ENCODE measurements at regions not wholly inside any gene's neighbourhood (a gene's known extent, or its start where the extent isn't known, plus 50 kb on each side); places are given as distances from the start of the nearest gene placed in this dataset.

DNA sequence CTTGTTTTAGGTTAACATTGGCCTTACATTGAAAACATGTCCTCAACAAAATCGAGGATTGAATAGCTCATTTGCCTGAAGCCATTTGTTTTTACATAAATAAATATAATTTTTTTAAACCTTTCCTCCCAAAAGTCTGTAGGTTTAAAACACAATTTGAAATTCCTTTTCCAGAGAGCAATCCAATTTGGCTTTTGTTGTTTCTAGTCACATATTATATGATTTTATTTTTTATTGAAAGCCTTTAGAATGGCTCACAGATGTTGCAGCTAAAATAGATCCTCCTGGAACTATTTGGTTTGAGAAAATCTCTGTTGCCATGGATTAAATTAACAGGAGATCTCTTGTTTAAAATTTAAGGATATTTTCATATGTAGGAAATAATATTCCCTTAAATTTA lies 512.6 kb downstream of the KLF5 start:
- Histone ChIP-seq H3K4me1 (ENCODE audit: insufficient read depth, low read length) (no peaks in the 10 kb centered on the region), H3K36me3 (ENCODE audit: insufficient read depth, low read length) (no peaks in the 10 kb centered on the region), H3K27ac (ENCODE audit: low read depth, low read length) (no peak overlapping the region), H3K4me3 (ENCODE audit: low read length) (no peak overlapping the region), H3K9ac (ENCODE audit: low read depth, low read length) (no peak overlapping the region), H3K27me3 (ENCODE audit: insufficient read depth, low read length) (no peaks in the 10 kb centered on the region), H3K9me3 (ENCODE audit: insufficient read depth, low read depth, low read length) (peaks cover 7% of the 10 kb centered on the region; the same call in 1 of the 2 replicates)
- WGBS, result no CpG with 5 or more reads among the region's 1 CpG

- H3K4me3 ChIP-seq (ENCODE audit: low read length), result no peak overlapping the region
- no peaks in the 10 kb centered on the region for H3K36me3 ChIP-seq (ENCODE audit: insufficient read depth, low read length)
- H3K4me1 ChIP-seq (ENCODE audit: insufficient read depth, low read length), result no peaks in the 10 kb centered on the region
- no peak overlapping the region for H3K9ac ChIP-seq (ENCODE audit: low read depth, low read length)
- H3K9me3 ChIP-seq (ENCODE audit: insufficient read depth, low read depth, low read length), result no peaks in the 10 kb centered on the region
- H3K27me3 ChIP-seq (ENCODE audit: insufficient read depth, low read length), result no peaks in the 10 kb centered on the region
- H3K27ac ChIP-seq (ENCODE audit: low read depth, low read length), result no peak overlapping the region
- 97% methylated on average over 3 of the region's 4 CpGs for WGBS
These were observed 498.1 kb downstream of the KLF5 start for GRCh38 chr13:73556902-73557301.

GRCh38 chr13:73556128-73556527 lies 497.3 kb downstream of the KLF5 start:
- no peak overlapping the region for H3K4me3 ChIP-seq (ENCODE audit: low read length)
- H3K27ac ChIP-seq (ENCODE audit: low read depth, low read length), result no peak overlapping the region
- no peaks in the 10 kb centered on the region for H3K27me3 ChIP-seq (ENCODE audit: insufficient read depth, low read length)
- no peaks in the 10 kb centered on the region for H3K4me1 ChIP-seq (ENCODE audit: insufficient read depth, low read length)
- no peak overlapping the region for H3K9ac ChIP-seq (ENCODE audit: low read depth, low read length)
- no peaks in the 10 kb centered on the region for H3K36me3 ChIP-seq (ENCODE audit: insufficient read depth, low read length)
- H3K9me3 ChIP-seq (ENCODE audit: insufficient read depth, low read depth, low read length), result no peaks in the 10 kb centered on the region
- WGBS, result 90% methylated on average over 2 of the region's 2 CpGs

DNA sequence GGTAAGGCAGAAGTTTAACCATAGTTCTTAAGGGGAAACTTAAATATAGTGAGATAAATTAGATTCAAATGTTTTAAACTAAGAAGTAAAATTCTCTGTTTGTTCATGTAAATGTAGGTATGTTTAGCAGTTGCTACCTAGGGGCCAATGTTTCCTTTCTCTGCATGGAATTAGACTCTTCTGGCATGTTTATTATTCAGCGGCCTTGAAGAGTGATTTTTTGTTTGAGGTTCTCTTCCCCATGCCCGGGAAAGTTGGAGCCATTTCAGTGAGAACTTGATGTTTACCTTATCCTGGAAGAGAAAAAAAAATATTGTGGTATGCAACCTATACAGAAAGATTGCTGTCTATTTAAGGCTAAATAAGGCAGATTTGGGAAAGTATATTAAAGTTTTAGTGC lies 492.9 kb downstream of the KLF5 start:
- Histone ChIP-seq H3K9ac (ENCODE audit: low read depth, low read length) (no peak overlapping the region), H3K27me3 (ENCODE audit: insufficient read depth, low read length) (no peaks in the 10 kb centered on the region), H3K4me3 (ENCODE audit: low read length) (no peak overlapping the region), H3K9me3 (ENCODE audit: insufficient read depth, low read depth, low read length) (no peaks in the 10 kb centered on the region), H3K36me3 (ENCODE audit: insufficient read depth, low read length) (no peaks in the 10 kb centered on the region), H3K4me1 (ENCODE audit: insufficient read depth, low read length) (0 out of 2 replicates have a peak, but pooled peaks cover 3% of the 10 kb centered on the region), H3K27ac (ENCODE audit: low read depth, low read length) (no peak overlapping the region)
- WGBS, result 95% methylated on average over 2 of the region's 2 CpGs

GRCh38 chr13:73549717-73550116 lies 490.9 kb downstream of the KLF5 start:
- H3K9me3 ChIP-seq (ENCODE audit: insufficient read depth, low read depth, low read length), result no peaks in the 10 kb centered on the region
- H3K36me3 ChIP-seq (ENCODE audit: insufficient read depth, low read length), result no peaks in the 10 kb centered on the region
- H3K27ac ChIP-seq (ENCODE audit: low read depth, low read length), result no peak overlapping the region
- H3K4me1 ChIP-seq (ENCODE audit: insufficient read depth, low read length), result 0 out of 2 replicates have a peak, but pooled peaks cover 3% of the 10 kb centered on the region
- H3K9ac ChIP-seq (ENCODE audit: low read depth, low read length), result no peak overlapping the region
- H3K4me3 ChIP-seq (ENCODE audit: low read length), result no peak overlapping the region
- no peaks in the 10 kb centered on the region for H3K27me3 ChIP-seq (ENCODE audit: insufficient read depth, low read length)
- 85% methylated on average over 2 of the region's 3 CpGs for WGBS

GRCh38 chr13:73548449-73548848 lies 489.6 kb downstream of the KLF5 start:
- Histone ChIP-seq H3K27ac (ENCODE audit: low read depth, low read length) (no peak overlapping the region), H3K36me3 (ENCODE audit: insufficient read depth, low read length) (no peaks in the 10 kb centered on the region), H3K9ac (ENCODE audit: low read depth, low read length) (no peak overlapping the region), H3K4me3 (ENCODE audit: low read length) (no peak overlapping the region), H3K4me1 (ENCODE audit: insufficient read depth, low read length) (0 out of 2 replicates have a peak, but pooled peaks cover 3% of the 10 kb centered on the region), H3K27me3 (ENCODE audit: insufficient read depth, low read length) (no peaks in the 10 kb centered on the region), H3K9me3 (ENCODE audit: insufficient read depth, low read depth, low read length) (no peaks in the 10 kb centered on the region)
- WGBS, result no CpG with 5 or more reads among the region's 2 CpGs

DNA sequence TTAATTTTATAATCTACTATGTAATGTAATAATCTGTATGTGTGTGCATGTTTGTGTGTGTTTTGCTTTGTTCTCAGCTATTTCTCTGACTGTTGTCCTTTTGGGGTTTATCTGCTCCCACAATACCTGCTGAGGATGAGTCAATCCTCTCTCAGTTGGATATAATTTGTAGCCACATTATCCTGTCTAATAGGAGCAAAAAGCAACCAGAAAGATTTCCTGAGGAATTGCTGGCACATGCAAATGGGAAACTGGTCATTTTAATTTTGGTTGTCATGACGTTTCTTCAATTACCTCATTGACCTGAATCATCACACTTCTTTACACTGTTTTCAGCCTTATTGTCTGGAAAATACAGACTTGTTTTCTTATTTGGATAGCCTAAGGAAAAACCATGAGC lies 488.4 kb downstream of the KLF5 start:
- 91% methylated on average over 1 of the region's 1 CpG for WGBS
- Histone ChIP-seq H3K36me3 (ENCODE audit: insufficient read depth, low read length) (no peaks in the 10 kb centered on the region), H3K9me3 (ENCODE audit: insufficient read depth, low read depth, low read length) (no peaks in the 10 kb centered on the region), H3K27ac (ENCODE audit: low read depth, low read length) (no peak overlapping the region), H3K4me1 (ENCODE audit: insufficient read depth, low read length) (0 out of 2 replicates have a peak, but pooled peaks cover 3% of the 10 kb centered on the region), H3K9ac (ENCODE audit: low read depth, low read length) (no peak overlapping the region), H3K4me3 (ENCODE audit: low read length) (no peak overlapping the region), H3K27me3 (ENCODE audit: insufficient read depth, low read length) (no peaks in the 10 kb centered on the region)

- 100% methylated on average over 1 of the region's 1 CpG for WGBS
- Histone ChIP-seq H3K9me3 (ENCODE audit: insufficient read depth, low read depth, low read length) (no peaks in the 10 kb centered on the region), H3K27me3 (ENCODE audit: insufficient read depth, low read length) (no peaks in the 10 kb centered on the region), H3K27ac (ENCODE audit: low read depth, low read length) (no peak overlapping the region), H3K9ac (ENCODE audit: low read depth, low read length) (no peak overlapping the region), H3K4me1 (ENCODE audit: insufficient read depth, low read length) (0 out of 2 replicates have a peak, but pooled peaks cover 3% of the 10 kb centered on the region), H3K36me3 (ENCODE audit: insufficient read depth, low read length) (no peaks in the 10 kb centered on the region), H3K4me3 (ENCODE audit: low read length) (no peak overlapping the region)
These were observed 485.4 kb downstream of the KLF5 start for GRCh38 chr13:73544175-73544574.

DNA sequence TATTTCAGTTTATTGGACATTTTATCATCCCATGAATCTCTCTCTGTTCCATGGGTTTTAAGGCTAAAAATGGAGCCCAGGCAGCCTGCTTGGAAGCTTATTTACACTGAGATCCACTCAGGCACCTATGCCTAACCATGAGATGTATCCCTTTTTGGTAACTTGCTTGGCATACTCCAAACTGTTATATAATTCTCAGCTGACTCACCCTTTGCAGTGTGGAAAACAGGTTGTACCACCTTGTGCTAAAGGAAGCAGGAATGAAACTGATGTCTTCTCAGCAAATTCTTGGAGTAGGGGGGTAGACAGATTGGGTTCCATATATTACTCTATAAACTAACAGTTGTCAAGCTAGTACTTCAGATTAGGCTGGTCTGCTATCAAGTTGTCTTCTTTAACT lies 483.6 kb downstream of the KLF5 start:
- Histone ChIP-seq H3K4me1 (ENCODE audit: insufficient read depth, low read length) (no peaks in the 10 kb centered on the region), H3K9me3 (ENCODE audit: insufficient read depth, low read depth, low read length) (no peaks in the 10 kb centered on the region), H3K27me3 (ENCODE audit: insufficient read depth, low read length) (no peaks in the 10 kb centered on the region), H3K4me3 (ENCODE audit: low read length) (no peak overlapping the region), H3K9ac (ENCODE audit: low read depth, low read length) (no peak overlapping the region), H3K27ac (ENCODE audit: low read depth, low read length) (no peak overlapping the region), H3K36me3 (ENCODE audit: insufficient read depth, low read length) (no peaks in the 10 kb centered on the region)

DNA sequence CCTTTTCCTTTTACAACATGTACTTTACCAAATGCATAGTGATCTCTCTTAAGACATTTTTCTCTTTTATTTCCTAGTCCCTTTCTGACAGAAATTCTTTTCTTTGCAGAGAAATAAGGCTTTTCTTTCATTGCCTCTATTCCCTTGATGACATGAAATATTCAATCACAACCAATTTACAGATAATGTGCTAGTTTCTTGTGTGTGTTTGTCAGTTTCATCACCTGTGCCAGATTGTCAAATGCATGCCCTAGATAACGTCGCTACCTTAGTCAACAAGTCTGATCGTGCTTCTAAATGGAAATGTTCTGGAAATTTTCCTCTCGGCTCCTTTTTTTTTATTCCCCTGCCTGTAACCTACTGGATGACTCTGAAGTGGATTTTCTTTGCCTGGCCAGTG lies 478.1 kb downstream of the KLF5 start:
- Histone ChIP-seq H3K27ac (ENCODE audit: low read depth, low read length) (no peak overlapping the region), H3K9me3 (ENCODE audit: insufficient read depth, low read depth, low read length) (no peaks in the 10 kb centered on the region), H3K4me3 (ENCODE audit: low read length) (no peak overlapping the region), H3K4me1 (ENCODE audit: insufficient read depth, low read length) (no peaks in the 10 kb centered on the region), H3K9ac (ENCODE audit: low read depth, low read length) (no peak overlapping the region), H3K27me3 (ENCODE audit: insufficient read depth, low read length) (no peaks in the 10 kb centered on the region), H3K36me3 (ENCODE audit: insufficient read depth, low read length) (no peaks in the 10 kb centered on the region)
- 92% methylated on average over 4 of the region's 4 CpGs for WGBS

DNA sequence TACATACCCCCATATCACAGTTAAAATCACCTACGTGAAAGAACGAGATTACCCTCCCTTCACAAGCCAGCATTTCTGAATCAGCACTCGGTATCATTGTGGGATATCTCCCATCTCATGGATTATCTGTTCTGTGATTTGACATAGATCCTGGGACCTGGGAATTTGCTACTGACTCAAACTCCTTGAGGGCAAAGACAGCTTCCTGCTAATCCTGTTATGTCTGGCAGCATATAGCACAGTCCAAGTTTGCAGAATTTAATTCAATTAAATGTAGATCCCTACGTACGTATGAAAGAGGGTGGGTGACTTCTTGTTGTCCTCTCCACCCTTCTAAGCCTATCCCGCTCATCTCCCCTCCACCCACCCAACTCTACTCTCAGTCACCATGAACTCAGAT lies 476.5 kb downstream of the KLF5 start:
- Histone ChIP-seq H3K4me3 (ENCODE audit: low read length) (no peak overlapping the region), H3K27me3 (ENCODE audit: insufficient read depth, low read length) (no peaks in the 10 kb centered on the region), H3K9ac (ENCODE audit: low read depth, low read length) (no peak overlapping the region), H3K4me1 (ENCODE audit: insufficient read depth, low read length) (no peaks in the 10 kb centered on the region), H3K27ac (ENCODE audit: low read depth, low read length) (no peak overlapping the region), H3K36me3 (ENCODE audit: insufficient read depth, low read length) (no peaks in the 10 kb centered on the region), H3K9me3 (ENCODE audit: insufficient read depth, low read depth, low read length) (no peaks in the 10 kb centered on the region)
- 97% methylated on average over 6 of the region's 6 CpGs for WGBS

GRCh38 chr13:73532987-73533510 lies 474.2 kb downstream of the KLF5 start:
- 94% methylated on average over 2 of the region's 2 CpGs for WGBS
- no peaks in the 10 kb centered on the region for H3K36me3 ChIP-seq (ENCODE audit: insufficient read depth, low read length)
- H3K27ac ChIP-seq (ENCODE audit: low read depth, low read length), result no peak overlapping the region
- no peaks in the 10 kb centered on the region for H3K9me3 ChIP-seq (ENCODE audit: insufficient read depth, low read depth, low read length)
- no peak overlapping the region for H3K9ac ChIP-seq (ENCODE audit: low read depth, low read length)
- no peaks in the 10 kb centered on the region for H3K27me3 ChIP-seq (ENCODE audit: insufficient read depth, low read length)
- H3K4me1 ChIP-seq (ENCODE audit: insufficient read depth, low read length), result no peaks in the 10 kb centered on the region
- H3K4me3 ChIP-seq (ENCODE audit: low read length), result no peak overlapping the region

Measured in HUES64 (cell line).